ENCODE measurements at regions not wholly inside any gene's neighbourhood (a gene's known extent, or its start where the extent isn't known, plus 50 kb on each side); places are given as distances from the start of the nearest gene placed in this dataset.

GRCh38 chr3:167950212-167950611, 145.5 kb downstream of the GOLIM4 start:
- TF ChIP-seq CTCF (IDR thresholded peaks at IDR 0.05; ENCODE audit: low read length) (no peak), EZH2phosphoT487 (IDR thresholded peaks at IDR 0.05; ENCODE audit: low read length) (no peak), EZH2 (optimal IDR thresholded peaks at IDR 0.05; ENCODE audit: low read depth, low read length) (no peak)
